Vagina (tissue), 2 donors: ENCODE measurements at regions not wholly inside any gene's neighbourhood (a gene's known extent, or its start where the extent isn't known, plus 50 kb on each side); places are given as distances from the start of the nearest gene placed in this dataset.

Source experiments
- DNase-seq, 2 donors: peaks; one replicate each; pipeline ENCODE4 v3.0.0-alpha.2; 2017; ENCODE audit errors: extremely low spot score in 2 of 2
- H3K27ac ChIP-seq: fragments of 200-600 bp; sonication (generic); one replicate; pipeline ENCODE4 v1.5.1; 2019
- H3K27me3 ChIP-seq: fragments of 200-600 bp; sonication (generic); one replicate; pipeline ENCODE4 v1.5.1; 2019
- H3K36me3 ChIP-seq, 2 donors: fragments of 200-600 bp; sonication (generic); one replicate each; pipeline ENCODE4 v1.5.1; 2017 to 2019
- H3K4me1 ChIP-seq: fragments of 200-600 bp; sonication (generic); one replicate; pipeline ENCODE4 v1.5.1; 2019
- H3K4me3 ChIP-seq, 2 donors: fragments of 200-600 bp; sonication (generic); 1 replicate in 1 of 2; 2 replicates in 1 of 2; pipeline ENCODE4 v1.5.1; 2016 to 2019
- H3K9me3 ChIP-seq: fragments of 200-600 bp; sonication (generic); one replicate; pipeline ENCODE4 v1.5.1; 2019
- CTCF ChIP-seq, 3 experiments: fragments of 450-650 bp in 2 of 3; fragments of 200-600 bp in 1 of 3; sonication (generic) in 1 of 3; IDR thresholded peaks; one replicate each; pipeline ENCODE4 v1.5.1; 2017 to 2019; ENCODE audit warnings: antibody characterized with exemption in 3 of 3, mild to moderate bottlenecking in 2 of 3, moderate library complexity in 2 of 3
- POLR2A ChIP-seq, 2 donors: fragments of 450-650 bp; IDR thresholded peaks; one replicate each; pipeline ENCODE4 v1.6.1; 2017; ENCODE audit warnings: antibody characterized with exemption in 2 of 2, mild to moderate bottlenecking in 2 of 2, moderate library complexity in 2 of 2
- POLR2AphosphoS5 ChIP-seq, 2 donors: sonication (generic); formaldehyde crosslinking; IDR thresholded peaks; one replicate each; pipeline ENCODE4 v1.9.0; 2017; ENCODE audit warnings: antibody characterized with exemption in 2 of 2, mild to moderate bottlenecking in 2 of 2, low read depth in 1 of 2; ENCODE audit not compliant: insufficient read depth in 1 of 2
- intact Hi-C: fragments of 100-400 bp; cut with DNase I; formaldehyde crosslinking; loops from one replicate; pipeline ENCODE4 v1.15.1; 2023

- no peak overlapping the region for H3K4me3 ChIP-seq
- no peaks in the 10 kb centered on the region for H3K4me1 ChIP-seq
- no peaks in the 10 kb centered on the region for H3K9me3 ChIP-seq
- no peak overlapping the region for H3K27ac ChIP-seq
- TF ChIP-seq POLR2A (IDR thresholded peaks at IDR 0.05) (no peak), CTCF (IDR thresholded peaks at IDR 0.05) (no peak), POLR2AphosphoS5 (IDR thresholded peaks at IDR 0.05; ENCODE audit: insufficient read depth in 1 of 2, low read depth in 1 of 2) (no peak)
- DNase-seq, result no peak
- no peaks in the 10 kb centered on the region for H3K36me3 ChIP-seq
- H3K27me3 ChIP-seq, result no peaks in the 10 kb centered on the region
- intact Hi-C loops, result no loop called here
Observed at GRCh38 chr9:109989296-109989695, 209.3 kb downstream of the PALM2AKAP2 start.

GRCh38 chr9:109990541-109990940 is 210.5 kb downstream of the PALM2AKAP2 start:
- no peaks in the 10 kb centered on the region for H3K36me3 ChIP-seq
- DNase-seq, result no peak
- H3K27me3 ChIP-seq, result no peaks in the 10 kb centered on the region
- no peak overlapping the region for H3K27ac ChIP-seq
- H3K9me3 ChIP-seq, result no peaks in the 10 kb centered on the region
- TF ChIP-seq POLR2A (IDR thresholded peaks at IDR 0.05) (no peak), POLR2AphosphoS5 (IDR thresholded peaks at IDR 0.05; ENCODE audit: insufficient read depth in 1 of 2, low read depth in 1 of 2) (no peak), CTCF (IDR thresholded peaks at IDR 0.05) (no peak)
- no peaks in the 10 kb centered on the region for H3K4me1 ChIP-seq
- intact Hi-C loops, result no loop called here
- H3K4me3 ChIP-seq, result no peak overlapping the region

- no peak for DNase-seq
- Histone ChIP-seq H3K4me1 (no peaks in the 10 kb centered on the region), H3K4me3 (no peak overlapping the region), H3K36me3 (no peaks in the 10 kb centered on the region), H3K27me3 (no peaks in the 10 kb centered on the region), H3K27ac (no peak overlapping the region), H3K9me3 (no peaks in the 10 kb centered on the region)
- intact Hi-C loops, result no loop called here
- TF ChIP-seq POLR2A (IDR thresholded peaks at IDR 0.05) (no peak), POLR2AphosphoS5 (IDR thresholded peaks at IDR 0.05; ENCODE audit: insufficient read depth in 1 of 2, low read depth in 1 of 2) (no peak), CTCF (IDR thresholded peaks at IDR 0.05) (no peak)
Observed at GRCh38 chr9:109992293-109992692, 212.3 kb downstream of the PALM2AKAP2 start.

GRCh38 chr9:109993250-109993978 is 213.4 kb downstream of the PALM2AKAP2 start:
- no peak overlapping the region for H3K4me3 ChIP-seq
- DNase-seq, result no peak
- H3K27me3 ChIP-seq, result no peaks in the 10 kb centered on the region
- TF ChIP-seq CTCF (IDR thresholded peaks at IDR 0.05) (no peak), POLR2A (IDR thresholded peaks at IDR 0.05) (no peak), POLR2AphosphoS5 (IDR thresholded peaks at IDR 0.05; ENCODE audit: insufficient read depth in 1 of 2, low read depth in 1 of 2) (no peak)
- H3K9me3 ChIP-seq, result no peaks in the 10 kb centered on the region
- H3K4me1 ChIP-seq, result no peaks in the 10 kb centered on the region
- no peaks in the 10 kb centered on the region for H3K36me3 ChIP-seq
- H3K27ac ChIP-seq, result no peak overlapping the region
- intact Hi-C loops, result no loop called here

GRCh38 chr9:109994141-109994540 is 213.8 kb downstream of the C9orf152 start:
- H3K4me3 ChIP-seq, result no peak overlapping the region
- H3K27me3 ChIP-seq, result no peaks in the 10 kb centered on the region
- no peaks in the 10 kb centered on the region for H3K4me1 ChIP-seq
- no peak overlapping the region for H3K27ac ChIP-seq
- intact Hi-C loops, result loop anchor here (2.0 kb wide), 1 partner anchor 59 kb away; no protein-coding TSS in a partner anchor
- H3K9me3 ChIP-seq, result no peaks in the 10 kb centered on the region
- H3K36me3 ChIP-seq, result no peaks in the 10 kb centered on the region
- no peak for DNase-seq
- no peak for TF ChIP-seq POLR2A (IDR thresholded peaks at IDR 0.05)
- no peak for TF ChIP-seq POLR2AphosphoS5 (IDR thresholded peaks at IDR 0.05; ENCODE audit: insufficient read depth in 1 of 2, low read depth in 1 of 2)
- no peak for TF ChIP-seq CTCF (IDR thresholded peaks at IDR 0.05)
